T47D (cell line): ENCODE measurements at regions not wholly inside any gene's neighbourhood (a gene's known extent, or its start where the extent isn't known, plus 50 kb on each side); places are given as distances from the start of the nearest gene placed in this dataset.
"Not testable (repeated sequence)": the region's sequence is repeated elsewhere in the genome, so short reads cannot be mapped to it uniquely, and the experiment has no call there.

Experiments
- DNase-seq, 2 experiments: peaks; one replicate each; pipeline versions ENCODE4 v3.0.0 to v3.0.0-alpha.2; 2011 to 2012; ENCODE audit warnings: low read depth in 1 of 2, low spot score in 1 of 2
- JUND ChIP-seq: IDR thresholded peaks from 2 replicates; pipeline ENCODE4 v1.6.1; 2012; ENCODE audit warnings: low read depth
- in situ Hi-C: cut with HindIII; loops from 2 replicates; pipeline ENCODE4 v1.10.0; 2016; ENCODE audit warnings: low sequenced_read_pairs, low pct_unique_long_range_greater_than_20kb

DNA sequence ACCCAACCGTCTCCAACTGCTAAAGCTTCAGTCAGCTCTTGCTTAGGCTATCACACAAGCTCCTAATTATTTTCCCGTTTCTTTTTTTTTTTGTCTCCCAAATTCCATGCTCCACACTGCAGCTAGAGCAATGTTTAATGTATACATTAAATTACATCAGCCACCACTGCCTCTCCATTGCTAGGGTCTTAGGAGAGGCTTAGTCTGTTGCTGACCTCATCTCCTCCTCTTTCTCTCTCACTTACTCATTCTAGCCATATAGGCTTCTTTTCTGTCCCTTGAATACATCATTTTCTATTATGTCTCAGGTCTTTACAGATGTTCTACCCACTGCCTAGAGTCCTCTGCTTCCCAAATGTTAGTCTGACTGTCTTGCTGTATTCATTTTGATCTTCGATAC, 138.1 kb upstream of the ST6GALNAC5 start:
- in situ Hi-C loops = no loop called here

DNA sequence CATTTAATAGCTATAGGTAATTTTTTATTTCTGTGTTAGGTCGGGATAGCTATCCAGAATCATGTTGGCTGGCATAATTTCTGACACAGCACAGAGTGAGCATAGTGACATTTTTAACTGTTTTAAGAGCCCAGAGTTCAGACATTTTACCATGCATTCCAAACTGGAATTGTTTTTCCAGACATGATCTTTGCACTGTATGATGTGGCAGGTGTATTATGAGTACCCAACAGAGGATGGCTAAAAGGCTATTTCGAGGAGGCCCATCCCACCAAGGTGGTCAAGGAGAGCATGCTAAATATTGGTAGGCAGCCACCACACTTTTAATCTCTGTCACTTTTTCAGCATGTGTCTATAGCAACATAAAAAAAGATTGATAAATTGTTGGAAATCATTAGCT, 137.3 kb upstream of the ST6GALNAC5 start:
- DNase-seq = no peak
- no peak for TF ChIP-seq JUND
- in situ Hi-C loops = no loop called here

More for the DNA sequence above, 138.1 kb upstream of the ST6GALNAC5 start:
- no peak for DNase-seq
- TF ChIP-seq JUND = no peak

DNA sequence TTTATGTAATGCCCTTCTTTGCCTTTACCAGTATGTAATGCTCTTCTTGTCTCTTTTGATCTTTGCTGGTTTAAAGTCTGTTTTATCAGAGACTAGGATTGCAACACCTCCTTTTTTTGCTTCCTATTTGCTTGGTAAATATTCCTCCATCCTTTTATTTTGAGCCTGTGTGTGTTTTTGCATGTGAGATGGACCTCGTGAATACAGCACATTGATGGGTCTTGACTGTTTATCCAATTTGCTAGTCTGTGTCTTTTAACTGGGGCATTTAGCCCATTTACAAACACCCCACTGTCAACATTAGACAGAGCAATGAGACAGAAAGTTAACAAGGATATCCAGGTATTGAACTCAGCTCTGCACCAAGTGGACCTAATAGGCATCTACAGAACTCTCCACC, 128.9 kb upstream of the ST6GALNAC5 start:
- DNase-seq, in situ Hi-C loops: not testable (repeated sequence)

DNA sequence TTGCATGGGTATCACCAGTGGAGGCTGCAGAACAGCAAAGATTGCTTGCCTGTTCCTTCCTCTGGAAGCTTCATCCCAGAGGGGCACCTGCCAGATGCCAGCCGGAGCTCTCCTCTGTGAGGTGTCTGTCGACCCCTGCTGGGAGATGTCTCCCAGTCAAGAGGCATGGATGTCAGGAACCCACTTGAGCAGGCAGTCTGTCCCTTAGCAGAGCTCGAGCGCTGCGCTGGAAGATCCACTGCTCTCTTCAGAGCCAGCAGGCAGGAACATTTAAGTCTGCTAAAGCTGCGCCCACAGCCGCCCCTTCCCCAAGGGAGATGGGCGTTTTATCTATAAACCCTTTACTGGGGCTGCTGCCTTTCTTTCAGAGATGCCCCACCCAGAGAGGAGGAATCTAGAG, 126.3 kb upstream of the ST6GALNAC5 start:
- DNase-seq, in situ Hi-C loops: not testable (repeated sequence)

DNA sequence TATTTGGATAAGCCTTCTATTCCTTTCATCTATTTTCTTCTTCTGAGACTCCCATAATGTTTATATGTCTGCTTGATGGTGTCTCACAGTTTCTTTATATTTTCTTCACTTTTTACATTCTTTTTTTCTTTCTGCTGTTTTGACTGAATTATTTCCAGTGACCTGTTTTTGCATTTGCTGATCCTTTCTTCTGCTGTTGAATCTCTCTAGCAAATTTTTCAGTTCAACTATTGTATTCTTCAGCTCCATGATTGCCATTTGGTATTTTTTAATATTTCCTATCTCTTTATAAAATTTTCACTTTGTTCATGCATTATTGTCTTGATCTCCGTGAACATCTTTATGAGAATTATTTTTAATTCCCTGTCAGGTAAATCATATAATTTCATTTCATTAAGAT, 122.3 kb upstream of the ST6GALNAC5 start:
- in situ Hi-C loops = no loop called here
- no peak for TF ChIP-seq JUND

DNA sequence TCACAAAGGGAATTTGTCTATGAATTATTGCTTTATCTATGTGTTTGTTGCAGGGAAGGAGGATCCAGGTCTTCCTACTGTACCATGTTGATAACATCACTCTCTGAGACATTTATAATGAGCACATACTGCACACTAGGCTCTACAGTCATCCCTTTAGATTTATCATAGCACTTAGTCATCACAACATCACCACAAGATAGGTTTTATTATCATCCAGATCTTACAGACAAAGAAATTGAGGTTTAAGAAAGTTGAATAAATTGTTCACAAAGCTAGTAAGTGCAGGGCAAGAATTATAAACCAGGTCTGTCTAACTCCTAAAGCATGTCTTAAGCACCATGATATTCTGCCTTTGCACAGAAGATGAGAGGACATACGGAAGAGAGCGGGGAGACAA, 121.1 kb upstream of the ST6GALNAC5 start:
- no peak for DNase-seq
- TF ChIP-seq JUND = no peak
- in situ Hi-C loops = no loop called here

More for the DNA sequence above, 122.3 kb upstream of the ST6GALNAC5 start:
- DNase-seq = no peak

DNA sequence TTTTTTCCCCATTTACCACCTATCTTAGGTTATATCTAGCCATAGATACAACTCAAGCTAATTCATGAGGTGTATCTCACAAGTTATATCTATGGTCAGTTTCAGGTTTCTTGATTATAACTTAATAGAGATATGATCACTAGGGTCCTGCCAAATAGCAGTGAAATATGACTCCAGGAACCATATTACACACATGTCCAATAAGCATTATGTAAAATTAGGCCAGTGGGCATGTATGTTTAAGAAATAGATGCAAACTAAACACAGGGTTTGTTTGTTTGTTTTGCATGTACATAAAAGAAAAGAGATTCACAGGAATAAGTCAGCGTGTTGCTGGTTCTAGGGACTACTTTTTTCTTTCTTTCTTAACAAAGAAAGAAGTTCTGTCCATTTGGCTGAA, 112.5 kb upstream of the ST6GALNAC5 start:
- TF ChIP-seq JUND = no peak
- in situ Hi-C loops = no loop called here
- no peak for DNase-seq

DNA sequence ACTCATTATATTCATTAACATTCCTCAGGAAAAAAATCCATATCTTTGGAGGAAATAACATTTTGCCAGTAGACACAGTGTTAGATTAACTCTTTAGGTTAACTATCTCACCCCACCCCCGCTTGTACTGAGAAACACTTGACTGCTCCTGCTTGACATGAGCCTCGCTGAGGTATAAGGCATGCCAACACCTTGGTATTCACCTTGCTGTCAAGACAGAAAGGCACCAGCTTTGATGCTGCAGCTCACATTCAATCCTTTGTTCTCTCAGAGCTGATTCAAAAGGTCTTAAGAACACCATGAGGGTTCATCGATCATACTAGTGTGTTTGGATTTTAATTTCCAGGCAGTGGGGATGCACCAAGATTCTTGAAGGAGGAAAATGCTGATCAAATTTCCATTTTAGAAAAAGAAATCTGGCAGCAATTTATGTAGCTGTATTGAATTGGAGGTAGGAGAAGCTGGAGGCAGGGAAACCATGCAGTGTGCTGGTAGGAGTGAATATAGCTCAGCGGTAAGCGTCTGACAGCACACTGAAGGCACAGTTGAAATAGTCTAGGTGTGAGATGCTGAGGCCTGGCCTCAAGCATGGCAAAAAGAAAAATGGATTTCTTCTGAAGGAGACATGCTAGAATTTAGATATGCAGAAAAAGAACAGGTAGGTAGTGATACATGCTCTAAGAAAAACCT, 108.0 kb upstream of the ST6GALNAC5 start:
- no peak for TF ChIP-seq JUND
- in situ Hi-C loops = no loop called here
- no peak for DNase-seq

DNA sequence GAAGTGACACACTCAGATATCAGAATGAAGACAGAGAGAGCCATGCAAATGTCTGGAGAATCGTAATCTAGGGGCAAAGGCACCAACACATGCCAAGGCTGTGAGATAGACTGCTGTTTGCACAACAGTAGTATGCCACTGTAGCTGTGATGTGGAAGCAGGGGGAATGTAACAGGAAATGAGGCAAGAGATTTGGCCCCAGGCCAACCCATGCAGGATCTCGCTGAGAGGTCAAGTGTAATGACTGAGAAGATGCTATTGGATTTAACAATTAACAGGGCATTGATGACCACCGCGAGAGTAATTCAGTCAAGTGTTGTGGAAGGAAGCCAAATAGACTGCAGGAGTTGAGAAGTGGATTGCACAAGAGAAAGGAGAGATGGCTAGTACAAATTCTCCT, 107.3 kb upstream of the ST6GALNAC5 start:
- no peak for DNase-seq
- no peak for TF ChIP-seq JUND
- in situ Hi-C loops = no loop called here

DNA sequence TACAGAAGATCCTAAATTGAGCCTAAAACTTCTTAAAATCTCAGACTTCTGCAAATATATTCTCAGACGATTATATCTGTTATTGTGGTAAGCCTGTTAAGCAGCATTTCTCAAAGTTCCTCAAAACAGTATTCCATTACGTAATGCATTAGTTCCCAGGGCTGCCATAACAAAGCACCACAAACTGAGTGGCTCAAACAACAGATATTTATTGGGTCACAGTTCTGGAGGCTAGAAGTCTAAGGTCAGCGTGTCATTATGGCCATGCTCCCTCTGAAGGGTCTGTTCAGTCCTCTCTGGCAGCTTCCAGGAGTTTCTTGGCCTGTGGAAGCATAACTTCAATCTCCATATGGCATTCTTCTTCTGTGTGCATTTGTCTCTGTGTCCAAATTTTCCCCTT, 103.5 kb upstream of the ST6GALNAC5 start:
- no peak for TF ChIP-seq JUND
- DNase-seq = no peak
- in situ Hi-C loops = no loop called here

DNA sequence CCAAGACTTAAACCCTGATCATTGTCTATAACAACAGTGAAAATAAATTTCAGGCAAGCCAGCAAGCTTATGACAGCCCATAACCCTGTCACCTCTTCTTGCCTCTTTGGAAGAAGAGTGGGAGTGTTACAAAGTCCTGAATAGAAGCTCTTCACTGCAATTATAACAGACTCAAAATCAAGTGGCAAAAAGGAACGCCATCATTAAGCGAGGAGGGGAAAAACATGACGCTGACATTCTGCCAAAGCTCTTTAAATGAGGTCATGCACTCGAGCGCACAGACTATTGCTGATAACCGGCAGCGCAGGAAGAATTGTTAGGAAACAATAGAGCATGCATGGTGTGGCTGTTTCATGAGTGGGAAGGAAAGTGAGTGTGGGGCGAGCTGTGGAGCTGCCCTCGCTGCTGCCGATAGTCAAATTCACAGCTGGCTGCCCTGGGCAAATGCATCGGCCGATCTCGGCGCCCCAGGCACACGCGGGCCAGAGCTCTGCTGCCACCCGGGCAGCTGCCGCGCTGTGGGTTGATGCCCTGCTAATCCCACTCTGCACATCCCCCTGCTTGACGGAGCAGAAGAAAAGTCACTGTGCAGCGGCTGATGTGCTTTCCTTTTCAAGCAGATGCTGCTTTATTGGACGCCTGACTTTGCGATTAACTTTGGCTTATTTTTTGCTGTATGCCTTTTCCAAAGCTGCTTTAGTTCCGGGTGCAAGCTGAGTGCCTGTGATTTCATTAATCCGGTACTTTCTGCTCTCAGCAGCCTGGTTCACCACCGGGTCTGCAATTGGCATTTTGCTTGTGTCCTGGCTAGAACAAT, 102.4 kb upstream of the ST6GALNAC5 start:
- in situ Hi-C loops = no loop called here
- no peak for TF ChIP-seq JUND
- DNase-seq = no peak

DNA sequence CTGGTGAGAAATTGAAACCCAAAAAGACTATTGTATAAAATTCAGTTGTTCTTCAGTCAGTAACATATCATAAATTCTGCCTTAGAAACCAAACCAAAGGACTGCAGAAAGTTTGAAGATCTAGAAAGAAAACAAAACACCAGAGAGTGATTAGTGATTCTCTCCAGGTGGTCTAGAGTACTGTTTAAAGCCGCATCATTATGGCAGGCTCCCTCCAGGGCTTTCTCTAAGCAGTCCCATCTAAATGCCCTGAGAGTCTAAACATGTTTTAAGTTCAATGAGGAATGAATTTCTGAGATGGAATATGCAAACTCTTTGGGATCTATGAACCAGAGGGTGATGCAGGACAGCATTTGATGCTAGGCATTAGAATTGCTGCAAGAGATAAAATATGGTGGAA, 100.9 kb upstream of the ST6GALNAC5 start:
- in situ Hi-C loops = no loop called here
- DNase-seq = no peak
- TF ChIP-seq JUND = no peak

DNA sequence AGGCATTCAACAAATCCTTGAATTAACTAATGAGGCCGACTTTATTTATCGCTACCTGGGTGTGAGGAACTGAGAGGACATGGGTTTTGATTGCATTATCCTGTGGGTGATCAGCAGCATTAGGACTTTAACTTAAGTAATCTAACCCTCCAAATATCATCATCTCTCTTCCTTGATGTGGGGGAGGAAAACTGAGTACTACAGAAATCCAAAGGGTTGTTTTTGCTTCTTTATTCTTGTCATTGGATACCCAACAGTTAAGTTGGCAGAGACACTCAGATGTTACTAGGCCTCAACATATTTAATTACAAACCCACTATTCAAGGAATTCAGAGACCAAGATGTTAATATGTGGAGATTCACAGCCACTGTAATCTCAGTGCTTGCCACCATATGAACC, 97.4 kb upstream of the ST6GALNAC5 start:
- DNase-seq = no peak
- TF ChIP-seq JUND = no peak
- in situ Hi-C loops = no loop called here
